RKO (cell line): ENCODE measurements at regions not wholly inside any gene's neighbourhood (a gene's known extent, or its start where the extent isn't known, plus 50 kb on each side); places are given as distances from the start of the nearest gene placed in this dataset.
A peak's percentile ranks its signal among the peaks of the same experiment; 100 is the strongest.
"Not testable (repeated sequence)": the region's sequence is repeated elsewhere in the genome, so short reads cannot be mapped to it uniquely, and the experiment has no call there.

ENCODE experiments used
- DNase-seq: peaks from one replicate; pipeline ENCODE4 v3.0.0-alpha.2; 2016; ENCODE audit warnings: low spot score

- no peak for DNase-seq
Observed at GRCh38 chr17:31677036-31677435, 182.0 kb downstream of the COPRS start.

- not testable (repeated sequence) for DNase-seq
Observed at GRCh38 chr17:31675392-31675791, 183.7 kb downstream of the COPRS start.

- DNase-seq: peak; percentile 7
Observed at GRCh38 chr17:31674717-31675349, 184.2 kb downstream of the COPRS start.

GRCh38 chr17:31674305-31674704, 184.7 kb downstream of the COPRS start:
- DNase-seq: no peak

- no peak for DNase-seq
Observed at GRCh38 chr17:31673076-31673475, 186.0 kb downstream of the COPRS start.

GRCh38 chr17:31672161-31672819, 186.8 kb downstream of the COPRS start:
- DNase-seq: no peak

- DNase-seq: no peak
Observed at GRCh38 chr17:31663576-31663975, 195.5 kb downstream of the COPRS start.

GRCh38 chr17:31660684-31661083, 198.4 kb downstream of the COPRS start:
- DNase-seq: no peak

- no peak for DNase-seq
Observed at GRCh38 chr17:31657876-31658275, 201.2 kb downstream of the COPRS start.

- DNase-seq: no peak
Observed at GRCh38 chr17:31654936-31655335, 204.1 kb downstream of the COPRS start.

GRCh38 chr17:31653691-31654090, 205.4 kb downstream of the COPRS start:
- DNase-seq: no peak

- DNase-seq: no peak
Observed at GRCh38 chr17:31650756-31651520, 208.1 kb downstream of the COPRS start.

GRCh38 chr17:31649302-31649701, 209.7 kb downstream of the COPRS start:
- DNase-seq: no peak

GRCh38 chr17:31647661-31648060, 211.4 kb downstream of the COPRS start:
- DNase-seq: no peak

GRCh38 chr17:31646642-31647041, 212.4 kb downstream of the COPRS start:
- no peak for DNase-seq

- no peak for DNase-seq
Observed at GRCh38 chr17:31645351-31645750, 213.7 kb downstream of the COPRS start.

GRCh38 chr17:31631766-31632165, 227.3 kb downstream of the COPRS start:
- DNase-seq: no peak

GRCh38 chr17:31630866-31631265, 228.2 kb downstream of the COPRS start:
- DNase-seq: not testable (repeated sequence)

GRCh38 chr17:31629696-31630470, 229.2 kb downstream of the COPRS start:
- no peak for DNase-seq

- DNase-seq: no peak
Observed at GRCh38 chr17:31627960-31628359, 231.1 kb downstream of the COPRS start.

GRCh38 chr17:31623990-31624389, 232.5 kb downstream of the RAB11FIP4 start:
- no peak for DNase-seq

GRCh38 chr17:31622500-31622899, 231.0 kb downstream of the RAB11FIP4 start:
- DNase-seq: no peak
